ENCODE measurements at regions not wholly inside any gene's neighbourhood (a gene's known extent, or its start where the extent isn't known, plus 50 kb on each side); places are given as distances from the start of the nearest gene placed in this dataset.

GRCh38 chr19:31126236-31126635 is 223.0 kb downstream of the TSHZ3 start:
- H3K27ac ChIP-seq (ENCODE audit: low read depth, low read length): peak overlapping the region; percentile 100
- no peaks in the 10 kb centered on the region for H3K79me2 ChIP-seq (ENCODE audit: insufficient read depth, low read length)
- no peak overlapping the region for H3K4me3 ChIP-seq (ENCODE audit: insufficient read depth, low read length)
- no peaks in the 10 kb centered on the region for H3K27me3 ChIP-seq (ENCODE audit: insufficient read depth, low read length)
- no peak for TF ChIP-seq CTCF (IDR thresholded peaks at IDR 0.05; ENCODE audit: extremely low read depth, low read depth, low read length)
- DNase-seq (ENCODE audit: insufficient read length, low spot score, missing footprints): no peak
- no peaks in the 10 kb centered on the region for H3K36me3 ChIP-seq (ENCODE audit: insufficient read depth, low read length)
- peak overlapping the region; percentile 56 for H2AFZ ChIP-seq (ENCODE audit: low read length)
- H3K4me2 ChIP-seq (ENCODE audit: insufficient read depth, low read length): no peak overlapping the region
- H4K20me1 ChIP-seq (ENCODE audit: insufficient read depth, low read length): no peaks in the 10 kb centered on the region
- peaks cover 27% of the 10 kb centered on the region for H3K4me1 ChIP-seq (ENCODE audit: insufficient read depth, low read length)
- no peaks in the 10 kb centered on the region for H3K9me3 ChIP-seq (ENCODE audit: low read depth, low read length)

GRCh38 chr19:31125071-31125470 is 224.2 kb downstream of the TSHZ3 start:
- Histone ChIP-seq H3K4me2 (ENCODE audit: insufficient read depth, low read length) (no peak overlapping the region), H3K4me1 (ENCODE audit: insufficient read depth, low read length) (peaks cover 30% of the 10 kb centered on the region), H3K27ac (ENCODE audit: low read depth, low read length) (no peak overlapping the region), H3K79me2 (ENCODE audit: insufficient read depth, low read length) (no peaks in the 10 kb centered on the region), H3K27me3 (ENCODE audit: insufficient read depth, low read length) (no peaks in the 10 kb centered on the region), H3K36me3 (ENCODE audit: insufficient read depth, low read length) (no peaks in the 10 kb centered on the region), H2AFZ (ENCODE audit: low read length) (no peak overlapping the region), H3K4me3 (ENCODE audit: insufficient read depth, low read length) (no peak overlapping the region), H3K9me3 (ENCODE audit: low read depth, low read length) (no peaks in the 10 kb centered on the region), H4K20me1 (ENCODE audit: insufficient read depth, low read length) (no peaks in the 10 kb centered on the region)
- no peak for DNase-seq (ENCODE audit: insufficient read length, low spot score, missing footprints)
- no peak for TF ChIP-seq CTCF (IDR thresholded peaks at IDR 0.05; ENCODE audit: extremely low read depth, low read depth, low read length)

GRCh38 chr19:31121501-31121900 is 227.7 kb downstream of the TSHZ3 start:
- Histone ChIP-seq H3K4me3 (ENCODE audit: insufficient read depth, low read length) (no peak overlapping the region), H3K27ac (ENCODE audit: low read depth, low read length) (no peak overlapping the region), H3K79me2 (ENCODE audit: insufficient read depth, low read length) (no peaks in the 10 kb centered on the region), H3K4me2 (ENCODE audit: insufficient read depth, low read length) (no peak overlapping the region), H4K20me1 (ENCODE audit: insufficient read depth, low read length) (no peaks in the 10 kb centered on the region), H3K36me3 (ENCODE audit: insufficient read depth, low read length) (no peaks in the 10 kb centered on the region), H3K27me3 (ENCODE audit: insufficient read depth, low read length) (no peaks in the 10 kb centered on the region), H2AFZ (ENCODE audit: low read length) (no peak overlapping the region), H3K9me3 (ENCODE audit: low read depth, low read length) (no peaks in the 10 kb centered on the region), H3K4me1 (ENCODE audit: insufficient read depth, low read length) (peaks cover 16% of the 10 kb centered on the region)
- TF ChIP-seq CTCF (IDR thresholded peaks at IDR 0.05; ENCODE audit: extremely low read depth, low read depth, low read length): no peak
- DNase-seq (ENCODE audit: insufficient read length, low spot score, missing footprints): no peak

GRCh38 chr19:31120952-31121351 is 228.3 kb downstream of the TSHZ3 start:
- no peaks in the 10 kb centered on the region for H3K27me3 ChIP-seq (ENCODE audit: insufficient read depth, low read length)
- DNase-seq (ENCODE audit: insufficient read length, low spot score, missing footprints): no peak
- H3K4me1 ChIP-seq (ENCODE audit: insufficient read depth, low read length): peaks cover 11% of the 10 kb centered on the region
- H3K79me2 ChIP-seq (ENCODE audit: insufficient read depth, low read length): no peaks in the 10 kb centered on the region
- no peaks in the 10 kb centered on the region for H3K9me3 ChIP-seq (ENCODE audit: low read depth, low read length)
- no peak overlapping the region for H3K4me3 ChIP-seq (ENCODE audit: insufficient read depth, low read length)
- no peak overlapping the region for H3K27ac ChIP-seq (ENCODE audit: low read depth, low read length)
- no peak overlapping the region for H3K4me2 ChIP-seq (ENCODE audit: insufficient read depth, low read length)
- H2AFZ ChIP-seq (ENCODE audit: low read length): no peak overlapping the region
- TF ChIP-seq CTCF (IDR thresholded peaks at IDR 0.05; ENCODE audit: extremely low read depth, low read depth, low read length): no peak
- no peaks in the 10 kb centered on the region for H3K36me3 ChIP-seq (ENCODE audit: insufficient read depth, low read length)
- H4K20me1 ChIP-seq (ENCODE audit: insufficient read depth, low read length): no peaks in the 10 kb centered on the region
